ENCODE measurements at regions not wholly inside any gene's neighbourhood (a gene's known extent, or its start where the extent isn't known, plus 50 kb on each side); places are given as distances from the start of the nearest gene placed in this dataset.
A peak's percentile ranks its signal among the peaks of the same experiment; 100 is the strongest.

- ATAC-seq (no peak), DNase-seq (no peak)
- Histone ChIP-seq H3K9me3 (no peaks in the 10 kb centered on the region), H3K4me1 (no peaks in the 10 kb centered on the region), H3K27ac (no peak overlapping the region), H3K27me3 (ENCODE audit: low read depth) (no peaks in the 10 kb centered on the region), H3K36me3 (no peaks in the 10 kb centered on the region), H3K4me3 (no peak overlapping the region)
- intact Hi-C loops (cut with DNase I), result no loop called here
- no peak for TF ChIP-seq CTCF (IDR thresholded peaks at IDR 0.05)
These were observed 407.9 kb upstream of the NPVF start for GRCh38 chr7:25636168-25636567.

GRCh38 chr7:25636871-25637283, 408.6 kb upstream of the NPVF start:
- no peak overlapping the region for H3K27ac ChIP-seq
- no peaks in the 10 kb centered on the region for H3K4me1 ChIP-seq
- H3K9me3 ChIP-seq, result no peaks in the 10 kb centered on the region
- no peaks in the 10 kb centered on the region for H3K27me3 ChIP-seq (ENCODE audit: low read depth)
- intact Hi-C loops (cut with DNase I), result no loop called here
- no peak for ATAC-seq
- H3K4me3 ChIP-seq, result no peak overlapping the region
- no peaks in the 10 kb centered on the region for H3K36me3 ChIP-seq
- no peak for TF ChIP-seq CTCF (IDR thresholded peaks at IDR 0.05)
- DNase-seq, result no peak

- no peak overlapping the region for H3K27ac ChIP-seq
- H3K4me3 ChIP-seq, result no peak overlapping the region
- H3K36me3 ChIP-seq, result no peaks in the 10 kb centered on the region
- DNase-seq (no peak), ATAC-seq (no peak)
- intact Hi-C loops (cut with DNase I), result no loop called here
- no peaks in the 10 kb centered on the region for H3K4me1 ChIP-seq
- TF ChIP-seq CTCF (IDR thresholded peaks at IDR 0.05), result no peak
- H3K27me3 ChIP-seq (ENCODE audit: low read depth), result no peaks in the 10 kb centered on the region
- no peaks in the 10 kb centered on the region for H3K9me3 ChIP-seq
These were observed 409.8 kb upstream of the NPVF start for GRCh38 chr7:25638068-25638467.

- DNase-seq, result no peak
- no peaks in the 10 kb centered on the region for H3K36me3 ChIP-seq
- no peaks in the 10 kb centered on the region for H3K27me3 ChIP-seq (ENCODE audit: low read depth)
These were observed 410.4 kb upstream of the NPVF start for GRCh38 chr7:25638590-25639244.

GRCh38 chr7:25642849-25643248, 414.6 kb upstream of the NPVF start:
- no peak for DNase-seq
- ATAC-seq, result peak; percentile 64 to 65
- Histone ChIP-seq H3K27ac (no peak overlapping the region), H3K4me1 (no peaks in the 10 kb centered on the region), H3K27me3 (ENCODE audit: low read depth) (no peaks in the 10 kb centered on the region), H3K4me3 (no peak overlapping the region), H3K9me3 (no peaks in the 10 kb centered on the region), H3K36me3 (no peaks in the 10 kb centered on the region)
- intact Hi-C loops (cut with DNase I), result no loop called here
- no peak for TF ChIP-seq CTCF (IDR thresholded peaks at IDR 0.05)

More at GRCh38 chr7:25638590-25639244, 410.4 kb upstream of the NPVF start:
- no peaks in the 10 kb centered on the region for H3K9me3 ChIP-seq
- H3K27ac ChIP-seq, result no peak overlapping the region
- no peaks in the 10 kb centered on the region for H3K4me1 ChIP-seq
- ATAC-seq, result no peak
- no peak overlapping the region for H3K4me3 ChIP-seq
- intact Hi-C loops (cut with DNase I), result no loop called here
- TF ChIP-seq CTCF (IDR thresholded peaks at IDR 0.05), result no peak

Measured in lower lobe of right lung (tissue), 2 donors.